HepG2 (cell line): ENCODE measurements at regions not wholly inside any gene's neighbourhood (a gene's known extent, or its start where the extent isn't known, plus 50 kb on each side); places are given as distances from the start of the nearest gene placed in this dataset.

Experiments used
- AFF4 ChIP-seq: sonication (generic); formaldehyde crosslinking; IDR thresholded peaks from 2 replicates; pipeline ENCODE4 v1.4.0; 2020; ENCODE audit warnings: missing genetic modification reagents
- HNRNPLL ChIP-seq: fragments of 200-400 bp; formaldehyde crosslinking; IDR thresholded peaks from 2 replicates; pipeline ENCODE4 v1.6.1; 2017; ENCODE audit warnings: mild to moderate bottlenecking, low read depth, low read length; ENCODE audit not compliant: poor library complexity, severe bottlenecking
- NR2F1 ChIP-seq, 2 experiments: fragments of 450-650 bp in 1 of 2; formaldehyde crosslinking in 1 of 2; IDR thresholded peaks; 2 replicates each; pipeline versions ENCODE4 v1.5.0 to v1.6.1; 2016 to 2020; ENCODE audit warnings: mild to moderate bottlenecking in 1 of 2, missing compliant biosample characterization in 1 of 2, missing genetic modification reagents in 1 of 2, moderate library complexity in 1 of 2
- SOX6 ChIP-seq, 2 experiments: fragments of 450-650 bp in 1 of 2; sonication (generic) in 1 of 2; formaldehyde crosslinking in 1 of 2; IDR thresholded peaks; 2 replicates each; pipeline versions ENCODE4 v1.4.0 to v1.6.1; 2017 to 2020; ENCODE audit warnings: antibody characterized with exemption in 1 of 2, mild to moderate bottlenecking in 1 of 2, missing genetic modification reagents in 1 of 2
- SSRP1 ChIP-seq: IDR thresholded peaks from 2 replicates; pipeline ENCODE4 v1.6.1; 2016; ENCODE audit warnings: control low read depth
- TFDP1 ChIP-seq: IDR thresholded peaks from 2 replicates; pipeline ENCODE4 v1.6.1; 2016; ENCODE audit warnings: missing compliant biosample characterization, missing genetic modification reagents, borderline replicate concordance
- ZNF350 ChIP-seq: sonication (generic); formaldehyde crosslinking; IDR thresholded peaks from 2 replicates; pipeline ENCODE4 v1.4.0; 2020; ENCODE audit warnings: mild to moderate bottlenecking, low read depth, missing genetic modification reagents, borderline replicate concordance
- TF ChIP-seq, protein P1 (sequence below): sonication (generic); formaldehyde crosslinking; IDR thresholded peaks from 2 replicates; pipeline ENCODE4 v1.4.0; 2020; ENCODE audit warnings: mild to moderate bottlenecking, missing genetic modification reagents
- TF ChIP-seq, protein P2 (sequence below): sonication (generic); formaldehyde crosslinking; IDR thresholded peaks from 2 replicates; pipeline ENCODE4 v1.8.0; 2022; ENCODE audit warnings: mild to moderate bottlenecking, missing genetic modification reagents
- TF ChIP-seq, protein P3 (sequence below): sonication (generic); formaldehyde crosslinking; IDR thresholded peaks from 2 replicates; pipeline ENCODE4 v1.4.0; 2020; ENCODE audit warnings: missing genetic modification reagents
- TF ChIP-seq, protein P4 (sequence below): fragments of 450-650 bp; IDR thresholded peaks from 2 replicates; pipeline ENCODE4 v1.6.1; 2017
- TF ChIP-seq, protein P5 (sequence below): sonication (generic); formaldehyde crosslinking; IDR thresholded peaks from 2 replicates; pipeline ENCODE4 v1.5.0; 2020; ENCODE audit warnings: mild to moderate bottlenecking, missing genetic modification reagents, borderline replicate concordance

GRCh38 chr15:31157644-31158069 lies 56.1 kb upstream of the TRPM1 start (continued):
- TF ChIP-seq, protein P1, sequence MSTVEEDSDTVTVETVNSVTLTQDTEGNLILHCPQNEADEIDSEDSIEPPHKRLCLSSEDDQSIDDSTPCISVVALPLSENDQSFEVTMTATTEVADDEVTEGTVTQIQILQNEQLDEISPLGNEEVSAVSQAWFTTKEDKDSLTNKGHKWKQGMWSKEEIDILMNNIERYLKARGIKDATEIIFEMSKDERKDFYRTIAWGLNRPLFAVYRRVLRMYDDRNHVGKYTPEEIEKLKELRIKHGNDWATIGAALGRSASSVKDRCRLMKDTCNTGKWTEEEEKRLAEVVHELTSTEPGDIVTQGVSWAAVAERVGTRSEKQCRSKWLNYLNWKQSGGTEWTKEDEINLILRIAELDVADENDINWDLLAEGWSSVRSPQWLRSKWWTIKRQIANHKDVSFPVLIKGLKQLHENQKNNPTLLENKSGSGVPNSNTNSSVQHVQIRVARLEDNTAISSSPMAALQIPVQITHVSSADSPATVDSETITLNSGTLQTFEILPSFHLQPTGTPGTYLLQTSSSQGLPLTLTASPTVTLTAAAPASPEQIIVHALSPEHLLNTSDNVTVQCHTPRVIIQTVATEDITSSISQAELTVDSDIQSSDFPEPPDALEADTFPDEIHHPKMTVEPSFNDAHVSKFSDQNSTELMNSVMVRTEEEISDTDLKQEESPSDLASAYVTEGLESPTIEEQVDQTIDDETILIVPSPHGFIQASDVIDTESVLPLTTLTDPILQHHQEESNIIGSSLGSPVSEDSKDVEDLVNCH: no peak
- TF ChIP-seq, protein P2, sequence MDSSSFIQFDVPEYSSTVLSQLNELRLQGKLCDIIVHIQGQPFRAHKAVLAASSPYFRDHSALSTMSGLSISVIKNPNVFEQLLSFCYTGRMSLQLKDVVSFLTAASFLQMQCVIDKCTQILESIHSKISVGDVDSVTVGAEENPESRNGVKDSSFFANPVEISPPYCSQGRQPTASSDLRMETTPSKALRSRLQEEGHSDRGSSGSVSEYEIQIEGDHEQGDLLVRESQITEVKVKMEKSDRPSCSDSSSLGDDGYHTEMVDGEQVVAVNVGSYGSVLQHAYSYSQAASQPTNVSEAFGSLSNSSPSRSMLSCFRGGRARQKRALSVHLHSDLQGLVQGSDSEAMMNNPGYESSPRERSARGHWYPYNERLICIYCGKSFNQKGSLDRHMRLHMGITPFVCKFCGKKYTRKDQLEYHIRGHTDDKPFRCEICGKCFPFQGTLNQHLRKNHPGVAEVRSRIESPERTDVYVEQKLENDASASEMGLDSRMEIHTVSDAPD: no peak; the same call in 1 of the 2 replicates
- peak; percentile 84 to 90; a peak in 3 of 4 replicates for TF ChIP-seq NR2F1 (CRISPR knock-in tag; IDR thresholded peaks at IDR 0.05)
- TF ChIP-seq AFF4 (CRISPR knock-in tag): no peak
- no peak for TF ChIP-seq SSRP1 (CRISPR knock-in tag)
- peak; percentile 91 for TF ChIP-seq ZNF350 (CRISPR knock-in tag)
- TF ChIP-seq, protein P3, sequence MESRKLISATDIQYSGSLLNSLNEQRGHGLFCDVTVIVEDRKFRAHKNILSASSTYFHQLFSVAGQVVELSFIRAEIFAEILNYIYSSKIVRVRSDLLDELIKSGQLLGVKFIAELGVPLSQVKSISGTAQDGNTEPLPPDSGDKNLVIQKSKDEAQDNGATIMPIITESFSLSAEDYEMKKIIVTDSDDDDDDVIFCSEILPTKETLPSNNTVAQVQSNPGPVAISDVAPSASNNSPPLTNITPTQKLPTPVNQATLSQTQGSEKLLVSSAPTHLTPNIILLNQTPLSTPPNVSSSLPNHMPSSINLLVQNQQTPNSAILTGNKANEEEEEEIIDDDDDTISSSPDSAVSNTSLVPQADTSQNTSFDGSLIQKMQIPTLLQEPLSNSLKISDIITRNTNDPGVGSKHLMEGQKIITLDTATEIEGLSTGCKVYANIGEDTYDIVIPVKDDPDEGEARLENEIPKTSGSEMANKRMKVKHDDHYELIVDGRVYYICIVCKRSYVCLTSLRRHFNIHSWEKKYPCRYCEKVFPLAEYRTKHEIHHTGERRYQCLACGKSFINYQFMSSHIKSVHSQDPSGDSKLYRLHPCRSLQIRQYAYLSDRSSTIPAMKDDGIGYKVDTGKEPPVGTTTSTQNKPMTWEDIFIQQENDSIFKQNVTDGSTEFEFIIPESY (CRISPR knock-in tag): peak; percentile 68
- TF ChIP-seq, protein P4, sequence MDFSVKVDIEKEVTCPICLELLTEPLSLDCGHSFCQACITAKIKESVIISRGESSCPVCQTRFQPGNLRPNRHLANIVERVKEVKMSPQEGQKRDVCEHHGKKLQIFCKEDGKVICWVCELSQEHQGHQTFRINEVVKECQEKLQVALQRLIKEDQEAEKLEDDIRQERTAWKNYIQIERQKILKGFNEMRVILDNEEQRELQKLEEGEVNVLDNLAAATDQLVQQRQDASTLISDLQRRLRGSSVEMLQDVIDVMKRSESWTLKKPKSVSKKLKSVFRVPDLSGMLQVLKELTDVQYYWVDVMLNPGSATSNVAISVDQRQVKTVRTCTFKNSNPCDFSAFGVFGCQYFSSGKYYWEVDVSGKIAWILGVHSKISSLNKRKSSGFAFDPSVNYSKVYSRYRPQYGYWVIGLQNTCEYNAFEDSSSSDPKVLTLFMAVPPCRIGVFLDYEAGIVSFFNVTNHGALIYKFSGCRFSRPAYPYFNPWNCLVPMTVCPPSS: no peak
- TF ChIP-seq, protein P5, sequence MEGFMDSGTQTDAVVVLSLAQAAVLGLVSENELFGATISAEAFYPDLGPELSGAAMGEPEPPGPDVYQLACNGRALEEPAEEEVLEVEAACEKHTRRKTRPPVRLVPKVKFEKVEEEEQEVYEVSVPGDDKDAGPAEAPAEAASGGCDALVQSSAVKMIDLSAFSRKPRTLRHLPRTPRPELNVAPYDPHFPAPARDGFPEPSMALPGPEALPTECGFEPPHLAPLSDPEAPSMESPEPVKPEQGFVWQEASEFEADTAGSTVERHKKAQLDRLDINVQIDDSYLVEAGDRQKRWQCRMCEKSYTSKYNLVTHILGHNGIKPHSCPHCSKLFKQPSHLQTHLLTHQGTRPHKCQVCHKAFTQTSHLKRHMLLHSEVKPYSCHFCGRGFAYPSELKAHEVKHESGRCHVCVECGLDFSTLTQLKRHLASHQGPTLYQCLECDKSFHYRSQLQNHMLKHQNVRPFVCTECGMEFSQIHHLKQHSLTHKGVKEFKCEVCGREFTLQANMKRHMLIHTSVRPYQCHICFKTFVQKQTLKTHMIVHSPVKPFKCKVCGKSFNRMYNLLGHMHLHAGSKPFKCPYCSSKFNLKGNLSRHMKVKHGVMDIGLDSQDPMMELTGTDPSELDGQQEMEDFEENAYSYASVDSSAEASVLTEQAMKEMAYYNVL (CRISPR knock-in tag): peak; percentile 87; the same call in 1 of the 2 replicates
- TF ChIP-seq TFDP1 (CRISPR knock-in tag): peak; percentile 44; the same call in 1 of the 2 replicates
- no peak for TF ChIP-seq SOX6 (IDR thresholded peaks at IDR 0.05)
- TF ChIP-seq SOX6 (CRISPR knock-in tag; IDR thresholded peaks at IDR 0.05): peak; percentile 96
- no peak for TF ChIP-seq HNRNPLL
- TF ChIP-seq, all 625 proteins: peak for 287
